HEK293 (cell line): ENCODE measurements at regions not wholly inside any gene's neighbourhood (a gene's known extent, or its start where the extent isn't known, plus 50 kb on each side); places are given as distances from the start of the nearest gene placed in this dataset.

Source experiments
- ZNF174 ChIP-seq: fragments of 450-650 bp; formaldehyde crosslinking; IDR thresholded peaks from 2 replicates; pipeline ENCODE4 v1.5.0; 2017; ENCODE audit warnings: missing biosample characterization, mild to moderate bottlenecking, missing genetic modification characterization
- ZNF510 ChIP-seq: fragments of 450-650 bp; formaldehyde crosslinking; IDR thresholded peaks from 2 replicates; pipeline ENCODE4 v1.5.1; 2018; ENCODE audit warnings: mild to moderate bottlenecking, missing genetic modification characterization, missing biosample characterization; ENCODE audit not compliant: insufficient replicate concordance
- ZNF624 ChIP-seq: fragments of 450-650 bp; formaldehyde crosslinking; IDR thresholded peaks from 2 replicates; pipeline ENCODE4 v1.5.1; 2017; ENCODE audit warnings: missing biosample characterization, missing genetic modification characterization
- TF ChIP-seq, protein P1 (sequence below): fragments of 450-650 bp; formaldehyde crosslinking; IDR thresholded peaks from 2 replicates; pipeline ENCODE4 v1.5.1; 2016; ENCODE audit warnings: missing biosample characterization, missing genetic modification characterization

DNA sequence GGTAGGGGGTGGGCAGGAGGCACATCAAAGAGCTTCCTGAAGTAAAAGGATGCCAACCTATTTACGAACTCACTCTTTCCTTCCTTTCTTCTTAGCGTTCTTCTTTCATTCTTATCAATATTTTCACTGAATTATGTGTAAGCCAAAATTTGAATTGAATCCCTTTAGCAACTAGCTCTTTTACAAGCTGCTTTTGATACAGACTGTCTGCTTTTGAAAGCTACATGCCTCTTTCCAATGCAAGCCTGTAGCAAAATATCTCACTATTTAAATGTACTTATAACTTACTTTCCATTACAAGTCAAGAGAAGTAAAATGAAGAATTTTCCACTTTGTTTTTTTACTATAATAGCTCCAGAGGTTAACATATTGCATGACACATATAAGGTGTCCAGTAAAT, 186.6 kb downstream of the NXPE2 start:
- no peak for TF ChIP-seq ZNF174 (tag by site-specific recombination)
- no peak for TF ChIP-seq ZNF624
- TF ChIP-seq, protein P1, sequence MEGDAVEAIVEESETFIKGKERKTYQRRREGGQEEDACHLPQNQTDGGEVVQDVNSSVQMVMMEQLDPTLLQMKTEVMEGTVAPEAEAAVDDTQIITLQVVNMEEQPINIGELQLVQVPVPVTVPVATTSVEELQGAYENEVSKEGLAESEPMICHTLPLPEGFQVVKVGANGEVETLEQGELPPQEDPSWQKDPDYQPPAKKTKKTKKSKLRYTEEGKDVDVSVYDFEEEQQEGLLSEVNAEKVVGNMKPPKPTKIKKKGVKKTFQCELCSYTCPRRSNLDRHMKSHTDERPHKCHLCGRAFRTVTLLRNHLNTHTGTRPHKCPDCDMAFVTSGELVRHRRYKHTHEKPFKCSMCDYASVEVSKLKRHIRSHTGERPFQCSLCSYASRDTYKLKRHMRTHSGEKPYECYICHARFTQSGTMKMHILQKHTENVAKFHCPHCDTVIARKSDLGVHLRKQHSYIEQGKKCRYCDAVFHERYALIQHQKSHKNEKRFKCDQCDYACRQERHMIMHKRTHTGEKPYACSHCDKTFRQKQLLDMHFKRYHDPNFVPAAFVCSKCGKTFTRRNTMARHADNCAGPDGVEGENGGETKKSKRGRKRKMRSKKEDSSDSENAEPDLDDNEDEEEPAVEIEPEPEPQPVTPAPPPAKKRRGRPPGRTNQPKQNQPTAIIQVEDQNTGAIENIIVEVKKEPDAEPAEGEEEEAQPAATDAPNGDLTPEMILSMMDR (tag by site-specific recombination): no peak
- TF ChIP-seq ZNF510 (tag by site-specific recombination): no peak
